Activated T-cell treated with anti-CD3 and anti-CD28 coated beads, Interleukin-2, amount 50 U/mL, for 48 hours (primary cell): ENCODE measurements at regions not wholly inside any gene's neighbourhood (a gene's known extent, or its start where the extent isn't known, plus 50 kb on each side); places are given as distances from the start of the nearest gene placed in this dataset.
"Not testable (repeated sequence)": the region's sequence is repeated elsewhere in the genome, so short reads cannot be mapped to it uniquely, and the experiment has no call there.

Experiments
- DNase-seq, 2 experiments: peaks; one replicate each; pipeline ENCODE4 v3.0.0-alpha.2; 2020

DNA sequence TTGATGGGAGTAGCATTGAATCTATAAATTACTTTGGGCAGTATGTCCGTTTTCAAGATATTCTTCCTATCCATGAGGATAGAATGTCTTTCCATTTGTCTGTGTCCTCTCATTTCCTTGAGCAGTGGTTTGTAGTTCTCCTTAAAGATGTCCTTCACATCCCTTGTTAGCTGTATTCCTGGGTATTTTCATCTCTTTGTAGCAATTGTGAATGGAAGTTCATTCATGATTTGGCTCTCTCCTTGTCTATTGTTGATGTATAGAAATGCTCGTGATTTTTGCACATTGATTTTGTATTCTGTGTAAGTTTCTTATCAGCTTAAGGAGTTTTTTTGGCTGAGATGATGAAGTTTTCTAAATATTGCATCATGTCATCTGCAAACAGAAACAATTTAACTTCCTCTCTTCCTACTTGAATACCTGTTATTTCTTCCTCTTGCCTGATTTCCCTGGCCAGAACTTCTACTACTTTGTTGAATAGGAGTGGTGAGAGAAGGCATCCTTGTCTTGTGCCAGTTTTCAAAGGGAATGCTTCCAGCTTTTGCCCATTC lies 741.0 kb downstream of the TMTC2 start:
- DNase-seq, result not testable (repeated sequence)

DNA sequence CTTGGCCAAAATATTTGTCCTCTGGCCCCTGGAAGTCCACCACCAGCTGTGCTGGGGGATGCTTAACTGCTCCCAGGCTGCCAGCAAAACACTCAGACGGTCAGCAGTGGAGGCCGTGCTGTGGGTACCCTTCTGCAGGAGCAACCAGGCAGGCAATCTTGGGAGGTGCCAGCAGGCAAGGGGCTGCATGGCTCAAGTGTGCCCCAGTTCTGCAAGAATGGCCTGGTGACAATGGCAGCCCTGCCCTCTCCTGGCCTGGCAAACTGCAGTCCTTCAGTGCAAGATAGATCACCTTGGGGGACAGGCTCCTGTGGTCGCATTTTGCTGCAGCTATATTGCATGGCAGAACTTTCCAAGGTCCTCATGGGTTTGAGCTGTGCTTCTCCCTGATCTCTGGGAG lies 728.3 kb downstream of the TMTC2 start:
- no peak for DNase-seq

DNA sequence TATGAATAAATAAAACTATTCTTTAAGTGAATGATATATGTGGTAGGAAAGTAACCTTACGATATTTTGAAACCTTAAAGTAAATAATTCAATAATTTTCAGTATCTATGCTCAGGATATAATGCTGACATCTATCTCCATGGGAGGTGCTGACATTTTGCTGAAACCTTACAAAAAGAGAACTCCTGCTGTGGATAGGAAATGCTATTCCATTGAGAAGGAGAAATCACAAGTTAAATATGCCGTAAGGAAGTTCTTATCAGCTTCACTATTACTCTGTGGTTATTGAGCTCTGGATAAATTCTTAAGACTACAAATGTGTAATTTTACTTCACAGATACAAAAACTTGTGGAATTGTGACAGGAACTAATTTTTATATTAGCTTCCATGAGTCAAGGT lies 722.1 kb downstream of the TMTC2 start:
- no peak for DNase-seq

DNA sequence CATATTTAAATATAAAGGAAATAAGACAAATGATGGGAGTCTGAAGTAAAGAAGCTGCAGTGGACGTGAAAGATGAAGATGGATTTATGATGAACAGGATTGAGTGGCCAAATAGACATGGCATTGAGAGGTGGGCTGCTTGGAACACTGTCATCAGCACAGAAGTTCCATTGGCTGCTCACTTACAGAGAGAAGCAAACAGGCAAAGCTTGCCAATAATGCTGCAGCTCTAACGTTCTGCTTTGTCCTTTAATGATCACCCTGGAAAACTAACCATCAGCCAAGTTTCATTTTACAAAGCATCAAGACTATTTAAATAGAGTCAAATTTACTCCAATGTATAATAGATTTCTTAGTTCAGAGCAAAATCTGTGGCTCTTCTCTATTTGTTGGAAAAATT lies 721.4 kb downstream of the TMTC2 start:
- DNase-seq, result no peak

DNA sequence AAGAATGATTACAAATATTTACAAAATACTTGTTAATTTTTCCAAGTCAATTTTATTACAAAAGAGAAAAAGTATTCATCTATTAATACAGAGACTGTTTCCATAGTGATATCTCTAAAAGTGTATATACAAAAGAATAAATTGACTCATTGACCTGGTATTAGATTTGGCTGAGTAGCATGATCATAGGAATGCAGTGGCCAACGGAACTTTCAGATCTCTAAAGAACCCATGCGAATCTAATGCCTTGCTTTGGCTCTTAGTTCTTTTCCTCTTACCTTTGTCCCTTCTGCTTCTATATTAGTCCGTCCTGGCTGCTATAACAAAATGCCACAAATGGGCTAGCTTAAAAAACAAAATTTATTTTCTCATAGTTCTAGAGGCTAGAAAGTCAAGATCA lies 717.8 kb downstream of the TMTC2 start:
- no peak for DNase-seq

DNA sequence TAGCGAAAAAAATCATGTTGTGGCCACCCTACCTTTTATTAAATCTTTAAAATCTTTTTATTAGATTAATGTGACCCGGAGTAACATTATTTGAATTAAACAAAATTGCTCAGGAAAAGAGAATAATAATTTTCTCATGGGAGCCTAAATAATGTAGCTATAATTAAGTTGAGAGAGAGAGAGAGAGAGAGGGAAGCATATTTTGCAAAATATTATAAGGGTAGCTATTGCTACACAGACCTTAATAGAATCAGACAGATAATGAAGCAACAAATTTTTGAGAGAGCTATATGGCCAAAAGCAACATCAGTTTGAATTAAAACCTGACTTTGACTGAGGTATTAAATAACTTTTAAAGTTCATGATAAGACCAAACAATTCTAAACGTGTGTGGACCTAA lies 703.5 kb downstream of the TMTC2 start:
- DNase-seq, result no peak

DNA sequence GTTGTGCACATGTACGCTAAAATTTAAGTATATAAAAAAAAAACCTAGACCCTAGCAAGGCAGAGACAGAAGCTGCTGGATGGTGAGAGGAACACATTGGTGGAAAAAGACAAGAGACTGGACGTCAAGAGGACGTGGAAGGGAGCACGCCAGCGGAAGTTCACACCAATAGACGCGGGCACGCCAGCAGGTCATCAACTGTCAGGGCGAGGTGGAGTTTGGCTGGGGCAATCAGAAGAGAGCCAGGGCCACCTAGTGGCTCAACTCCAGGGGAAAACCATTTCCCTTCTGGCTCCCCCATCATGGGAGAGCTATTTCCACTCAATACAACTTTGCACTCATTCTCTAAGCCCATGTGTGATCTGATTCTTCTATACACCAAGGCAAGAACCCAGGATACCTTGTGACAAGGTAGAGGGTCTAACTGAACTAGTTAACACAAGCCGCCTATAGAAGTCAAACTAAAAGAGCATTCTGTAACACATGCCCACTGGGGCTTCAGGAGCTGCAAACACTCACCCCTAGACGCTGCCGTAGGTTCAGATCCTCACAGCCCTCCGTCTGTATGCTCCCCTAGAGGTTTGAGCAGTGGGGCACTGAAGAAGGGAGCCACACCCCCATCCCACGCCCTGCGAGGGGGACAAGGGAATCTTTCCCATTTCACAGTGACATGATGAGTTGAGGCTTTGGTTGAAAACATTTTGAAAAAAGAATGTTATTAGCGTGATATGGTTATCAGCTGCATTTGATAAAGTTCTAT lies 702.7 kb downstream of the TMTC2 start:
- peak in 1 of 2 experiments; percentile 15 for DNase-seq

DNA sequence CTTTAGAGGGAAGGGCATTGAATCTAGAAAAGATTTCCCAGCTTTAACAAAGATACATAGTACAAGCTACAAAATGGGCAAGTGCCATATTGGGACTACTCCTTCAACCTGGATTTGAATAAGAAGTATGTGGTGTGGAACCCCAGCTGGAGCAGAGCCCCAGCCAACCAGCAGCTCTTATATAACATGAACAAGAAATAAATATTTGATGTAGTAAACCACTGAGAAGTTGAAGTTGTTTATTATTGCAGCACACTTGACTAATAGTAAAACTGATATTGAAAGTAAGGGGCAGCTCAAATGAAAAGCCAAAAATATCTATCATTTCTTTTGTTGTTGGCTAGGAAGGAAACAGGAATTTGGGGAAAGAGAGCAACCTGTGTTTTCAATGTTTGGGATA lies 701.8 kb downstream of the TMTC2 start:
- DNase-seq, result no peak

DNA sequence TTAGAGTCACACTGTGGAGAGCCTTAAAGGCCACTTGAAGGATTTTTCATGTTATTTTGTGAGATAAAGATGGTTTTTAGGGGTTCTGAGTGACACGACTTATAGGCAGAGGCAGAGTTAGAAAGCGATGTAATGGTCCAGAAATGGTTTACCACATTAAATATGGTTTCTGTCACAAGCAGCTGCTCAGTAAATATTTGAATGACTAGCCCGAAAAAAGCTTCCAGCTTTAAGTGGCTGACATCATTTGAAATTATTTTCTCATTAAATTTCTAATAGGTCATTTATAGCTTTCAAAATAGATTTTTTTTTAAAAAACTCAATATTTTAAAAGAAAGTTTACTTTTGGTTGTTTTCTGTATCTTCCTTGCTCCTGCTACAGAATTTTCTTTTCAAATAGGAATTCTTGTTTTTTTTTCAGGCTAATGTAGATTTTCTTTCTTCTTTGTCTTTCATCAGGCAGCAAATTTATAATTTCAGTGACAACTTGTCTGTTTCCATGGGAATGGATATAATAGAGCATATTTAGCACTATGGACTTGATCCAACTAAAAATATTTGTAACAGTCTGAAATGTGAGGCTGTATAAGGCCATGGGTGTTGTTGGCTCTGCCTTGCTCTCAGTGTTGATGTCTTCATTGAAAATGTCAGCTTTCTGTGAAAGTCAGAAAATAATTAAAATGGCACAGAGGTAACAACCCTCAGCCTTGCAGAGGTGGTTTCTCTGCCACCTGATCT lies 700.0 kb downstream of the TMTC2 start:
- DNase-seq, result no peak

DNA sequence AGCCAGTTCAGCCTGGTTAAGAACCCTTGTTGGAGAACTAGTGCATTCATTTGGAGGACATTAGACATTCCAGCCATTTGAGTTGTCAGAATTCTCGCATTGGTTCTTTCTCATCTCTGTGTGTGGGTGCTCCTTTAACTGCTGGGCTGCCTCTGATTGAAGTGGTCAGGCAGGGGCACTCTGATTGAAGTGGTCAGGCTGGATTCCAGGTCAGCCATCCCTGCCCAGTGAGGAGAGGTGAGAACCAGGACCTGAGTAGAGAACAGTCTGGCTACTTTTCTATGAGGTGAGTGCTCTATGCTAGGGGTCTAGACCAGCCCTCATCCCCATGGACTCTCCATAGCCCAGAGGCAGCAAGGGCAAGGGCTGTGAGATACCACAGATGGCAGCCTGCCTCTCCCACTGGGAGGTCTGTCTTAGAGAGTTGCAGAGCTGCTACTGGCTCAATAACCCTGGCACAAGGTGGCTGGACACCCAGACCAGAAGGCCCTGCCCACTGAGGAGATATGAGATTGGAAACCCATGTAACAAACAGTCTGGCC lies 691.6 kb downstream of the TMTC2 start:
- no peak for DNase-seq

DNA sequence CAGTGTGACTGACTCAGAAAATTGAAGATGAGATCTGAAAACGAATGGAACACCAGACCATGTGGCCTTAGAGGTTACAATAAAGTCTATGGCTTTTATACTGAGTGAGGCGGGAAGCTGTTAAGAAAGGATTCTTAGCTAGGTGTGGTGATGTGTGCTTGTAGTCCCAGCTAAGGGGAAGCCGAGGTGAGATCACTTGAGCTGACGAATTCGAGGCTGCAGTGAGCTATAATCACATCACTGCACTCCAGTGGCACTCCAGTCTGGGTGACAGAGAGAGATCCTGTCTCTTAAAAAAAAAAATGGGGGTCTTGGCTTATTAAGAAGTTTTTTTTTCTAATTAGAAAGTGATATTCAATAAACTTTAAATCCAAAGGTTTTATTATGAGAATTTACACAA lies 678.6 kb downstream of the TMTC2 start:
- DNase-seq, result no peak

DNA sequence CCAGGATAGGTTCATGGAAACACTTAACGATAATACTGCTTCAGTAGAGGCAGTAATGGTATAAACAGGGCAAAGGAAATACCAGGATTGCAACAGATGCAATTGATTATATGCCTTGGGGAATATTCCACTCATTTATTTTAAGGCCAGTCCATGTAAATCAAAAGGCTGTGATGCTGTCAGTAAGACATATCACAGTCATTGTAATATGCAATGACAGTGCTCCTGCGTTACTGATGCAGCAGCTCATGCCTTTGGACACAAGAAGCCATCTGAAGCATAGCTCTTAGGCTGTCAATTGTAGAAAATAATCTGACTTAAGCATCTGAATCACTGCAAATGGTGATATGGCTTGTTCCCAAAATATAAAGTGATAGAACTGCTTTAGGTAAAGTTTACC lies 674.8 kb downstream of the TMTC2 start:
- DNase-seq, result no peak

DNA sequence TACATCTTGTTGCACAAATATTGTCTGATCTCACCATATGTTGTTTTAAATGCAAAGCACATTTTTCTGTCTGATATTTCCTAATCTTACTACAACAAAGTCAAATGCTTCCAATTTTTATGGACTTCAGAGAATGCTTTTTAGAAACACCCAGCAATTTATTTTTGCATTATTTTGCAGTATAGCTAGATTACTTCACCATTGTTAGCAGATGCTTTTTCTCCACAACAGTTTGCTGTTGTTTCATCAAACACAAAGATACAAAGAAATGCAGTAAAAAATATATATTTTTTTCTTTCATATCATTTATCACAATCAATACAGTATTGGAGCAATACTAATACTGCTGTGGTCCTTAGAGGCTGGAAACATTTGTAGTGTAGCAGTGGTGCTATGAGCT lies 674.4 kb downstream of the TMTC2 start:
- no peak for DNase-seq

DNA sequence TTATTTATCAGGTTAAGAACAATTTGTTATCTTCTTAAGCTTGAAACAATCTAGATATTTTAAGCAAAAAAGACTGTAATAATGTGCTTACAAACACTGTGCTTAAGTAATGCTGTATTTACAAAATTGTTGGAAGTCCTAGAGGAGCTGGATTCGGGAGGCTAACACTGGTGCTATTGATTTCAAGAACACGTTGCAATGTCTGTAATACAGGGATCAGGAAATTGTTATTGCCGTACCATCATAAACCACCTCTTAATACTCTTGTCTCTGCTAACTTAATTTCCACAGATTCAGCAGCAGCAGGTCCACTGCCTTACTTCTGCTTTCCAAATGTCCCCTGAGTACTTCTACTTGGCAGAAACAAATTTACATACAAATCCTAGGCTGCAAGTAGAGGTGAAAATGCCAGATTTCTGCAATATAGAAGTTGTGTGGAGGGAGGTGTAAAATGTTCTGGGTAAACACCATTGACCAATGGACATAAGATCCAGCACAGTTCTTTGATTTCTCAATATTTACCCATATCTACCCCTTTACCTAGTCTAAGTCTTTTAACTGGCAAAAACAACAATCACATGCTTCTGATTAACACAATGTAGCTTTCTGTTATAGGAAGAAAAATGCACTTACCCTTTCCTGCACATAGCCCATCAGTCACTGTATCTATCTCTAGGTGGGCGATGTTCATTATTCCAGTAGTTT lies 663.4 kb downstream of the TMTC2 start:
- no peak for DNase-seq

DNA sequence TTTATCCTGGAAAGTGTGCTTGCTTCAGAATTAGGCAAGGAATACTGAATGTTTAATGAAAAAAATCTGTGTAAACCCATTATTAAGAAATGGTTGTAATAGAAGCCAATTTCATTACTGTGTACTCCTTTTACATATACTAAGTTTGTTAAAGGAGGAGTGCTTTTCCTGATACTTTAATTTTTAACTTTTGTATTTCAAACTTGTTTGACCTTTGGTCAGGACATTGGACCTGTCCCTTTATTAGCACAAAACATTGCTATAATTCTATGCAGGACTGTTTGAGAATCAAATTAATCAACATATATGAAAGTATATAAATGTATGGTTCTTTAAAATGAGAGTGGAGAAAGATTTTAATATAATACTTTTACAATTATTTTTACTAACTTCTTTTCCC lies 659.6 kb downstream of the TMTC2 start:
- DNase-seq, result no peak

DNA sequence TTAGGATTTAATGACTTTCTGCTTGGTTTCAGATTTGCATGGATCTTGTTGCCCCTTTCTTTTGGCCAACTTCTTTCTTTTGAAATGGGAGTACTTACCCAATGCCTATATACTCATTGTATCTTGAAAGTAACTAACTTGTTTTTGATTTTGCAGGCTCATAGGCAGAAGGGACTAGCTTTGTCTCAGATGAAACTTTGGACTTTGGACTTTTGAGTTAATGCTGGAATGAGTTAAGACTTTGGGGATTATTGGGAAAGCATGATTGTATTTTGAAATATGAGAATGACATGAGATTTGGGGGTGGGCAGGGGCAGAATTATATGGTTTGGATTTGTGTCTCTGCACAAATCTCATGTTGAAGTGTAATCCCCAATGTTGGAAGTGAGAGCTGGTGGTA lies 657.1 kb downstream of the TMTC2 start:
- DNase-seq, result no peak

DNA sequence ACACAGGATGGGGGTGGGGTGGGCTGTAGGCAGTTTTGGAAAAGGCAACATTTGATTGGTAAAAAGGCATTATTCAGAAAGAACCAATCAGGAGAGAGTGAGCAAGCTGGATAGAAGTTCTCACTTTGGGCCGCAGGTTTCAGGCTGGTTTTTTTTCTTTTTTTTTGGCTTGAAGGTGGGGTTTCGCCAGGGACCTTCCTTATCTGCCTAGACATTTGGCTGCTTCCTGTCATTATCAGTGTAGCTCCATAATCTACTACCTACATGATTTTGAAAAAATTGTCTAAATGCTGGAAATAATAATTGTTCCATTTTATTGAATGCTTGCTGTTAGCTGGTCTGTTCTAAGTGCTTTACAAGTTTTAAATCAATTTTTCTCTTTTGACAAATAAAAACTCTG lies 649.0 kb downstream of the TMTC2 start:
- no peak for DNase-seq

DNA sequence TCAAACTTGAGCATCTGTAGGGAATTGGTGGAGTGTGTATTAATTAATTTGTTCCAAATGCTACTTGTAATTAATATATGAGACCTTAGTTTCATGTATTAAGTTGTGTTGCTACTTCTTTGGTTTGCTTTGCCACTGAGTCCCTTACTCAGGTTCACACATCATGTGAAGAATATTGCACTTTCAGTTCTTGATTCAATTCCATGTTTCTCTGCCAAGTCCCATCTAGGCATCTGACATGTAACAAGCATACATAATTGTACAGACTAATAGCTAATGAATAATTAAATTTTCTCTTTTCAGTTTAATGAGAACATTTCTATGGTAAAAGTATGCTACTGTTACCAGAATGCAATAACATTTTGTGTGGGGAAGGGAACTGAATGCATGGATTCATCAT lies 640.0 kb downstream of the TMTC2 start:
- no peak for DNase-seq

DNA sequence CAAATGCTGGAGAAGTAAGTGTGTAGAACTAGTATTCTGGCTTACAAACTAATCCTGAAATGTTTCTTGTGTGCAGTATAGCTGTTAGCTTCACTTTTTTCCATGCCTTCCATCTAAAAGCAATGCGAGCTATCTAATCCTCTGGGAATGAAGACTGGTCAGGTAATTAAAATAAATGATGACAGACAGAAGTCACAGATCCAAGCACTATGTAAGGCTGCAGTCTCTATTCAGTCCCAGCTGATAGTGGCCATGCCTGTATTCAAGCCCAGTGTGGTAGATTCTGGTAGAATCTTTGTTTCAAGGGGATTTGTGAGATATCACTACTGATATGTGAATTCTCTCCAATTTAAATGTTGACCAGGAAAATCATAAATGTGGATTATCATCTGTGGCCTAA lies 637.2 kb downstream of the TMTC2 start:
- no peak for DNase-seq

DNA sequence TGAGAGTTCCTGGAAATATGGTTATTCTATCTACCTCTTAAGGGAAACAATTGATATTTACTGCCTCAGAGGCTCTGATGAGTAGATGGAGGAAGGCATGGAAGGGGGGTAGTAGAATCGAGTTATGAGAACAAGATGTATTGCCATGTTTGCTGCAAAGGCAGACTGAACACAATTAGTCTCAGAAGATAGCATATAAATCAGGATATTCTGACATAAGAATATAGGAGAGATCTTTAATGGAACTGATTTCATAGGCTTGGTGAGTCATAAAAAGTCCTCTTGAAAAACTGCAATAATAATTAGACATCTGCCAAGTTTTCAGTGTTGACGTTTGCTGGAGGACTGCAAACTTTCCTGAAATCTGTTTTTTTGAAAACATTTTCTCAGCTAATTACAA lies 636.1 kb downstream of the TMTC2 start:
- DNase-seq, result no peak

DNA sequence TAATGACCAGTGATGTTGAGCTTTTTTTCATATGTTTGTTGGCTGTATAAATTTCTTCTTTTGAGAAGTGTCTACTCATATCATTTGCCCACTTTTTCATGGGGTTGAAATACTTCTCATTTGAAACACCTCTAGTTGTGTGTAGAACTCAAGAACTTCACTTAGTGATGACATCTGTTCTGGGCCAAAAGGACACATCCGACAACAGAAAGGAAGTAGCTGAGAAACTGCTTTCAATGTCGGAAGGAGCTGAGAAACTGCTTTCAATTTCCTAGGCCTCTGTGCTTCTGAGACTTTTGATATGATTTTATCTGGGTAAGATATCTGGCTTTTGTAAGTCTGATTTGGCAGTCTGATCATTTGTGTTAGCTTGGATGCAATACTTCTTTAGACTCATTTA lies 635.3 kb downstream of the TMTC2 start:
- DNase-seq, result no peak

DNA sequence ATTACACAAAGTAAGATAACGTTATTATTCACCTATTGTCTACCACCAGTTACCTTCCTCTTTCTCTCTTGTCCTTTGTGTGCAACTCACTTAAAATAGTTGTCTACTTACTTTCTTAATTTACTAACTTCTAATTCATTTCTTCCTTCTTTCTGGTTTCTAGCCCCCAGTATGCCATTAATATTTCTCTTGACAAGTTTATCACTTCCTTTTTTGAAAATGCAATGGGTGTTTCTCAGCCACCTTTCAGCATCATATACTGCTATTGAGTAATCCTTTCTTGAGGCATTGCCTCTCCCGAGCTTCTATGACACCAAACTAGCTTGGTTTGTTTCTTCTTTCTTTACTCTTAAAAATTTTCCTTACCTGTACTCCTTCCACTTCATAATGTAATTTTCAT lies 633.6 kb downstream of the TMTC2 start:
- DNase-seq, result no peak

DNA sequence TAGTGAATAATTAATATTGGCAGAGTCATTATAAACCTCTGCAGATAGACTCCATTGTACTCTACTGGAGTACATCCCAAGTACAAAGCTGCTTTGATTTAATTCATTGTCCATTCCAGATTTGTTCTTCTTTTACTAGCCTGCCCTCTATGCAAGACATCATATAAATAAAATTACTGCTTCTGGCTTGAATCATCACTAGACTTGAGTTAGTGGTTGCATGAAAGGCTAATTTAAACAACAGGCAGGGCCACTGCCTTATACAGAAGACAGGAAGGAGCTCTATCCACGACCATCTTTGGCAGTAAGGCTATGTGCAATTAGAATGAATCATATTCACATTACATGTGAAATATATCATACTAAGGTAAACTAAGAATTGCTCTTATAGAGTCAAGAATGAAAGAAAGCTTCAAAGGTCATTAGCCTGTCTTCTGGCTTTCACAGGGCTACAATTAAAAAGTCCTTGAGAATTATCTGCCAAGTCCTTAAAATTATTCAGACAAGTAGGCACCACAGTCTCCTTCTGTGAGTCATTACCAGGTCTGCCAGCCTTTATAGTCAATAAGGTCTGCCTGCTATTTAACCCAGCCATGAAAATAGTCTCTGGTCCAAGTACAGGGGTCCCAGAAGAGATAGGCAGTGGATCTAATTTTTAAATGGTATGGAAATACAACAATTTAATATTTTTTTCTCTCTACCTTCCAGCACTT lies 631.8 kb downstream of the TMTC2 start:
- no peak for DNase-seq
